ENCODE measurements at regions not wholly inside any gene's neighbourhood (a gene's known extent, or its start where the extent isn't known, plus 50 kb on each side); places are given as distances from the start of the nearest gene placed in this dataset.
"Not testable (repeated sequence)": the region's sequence is repeated elsewhere in the genome, so short reads cannot be mapped to it uniquely, and the experiment has no call there.

DNA sequence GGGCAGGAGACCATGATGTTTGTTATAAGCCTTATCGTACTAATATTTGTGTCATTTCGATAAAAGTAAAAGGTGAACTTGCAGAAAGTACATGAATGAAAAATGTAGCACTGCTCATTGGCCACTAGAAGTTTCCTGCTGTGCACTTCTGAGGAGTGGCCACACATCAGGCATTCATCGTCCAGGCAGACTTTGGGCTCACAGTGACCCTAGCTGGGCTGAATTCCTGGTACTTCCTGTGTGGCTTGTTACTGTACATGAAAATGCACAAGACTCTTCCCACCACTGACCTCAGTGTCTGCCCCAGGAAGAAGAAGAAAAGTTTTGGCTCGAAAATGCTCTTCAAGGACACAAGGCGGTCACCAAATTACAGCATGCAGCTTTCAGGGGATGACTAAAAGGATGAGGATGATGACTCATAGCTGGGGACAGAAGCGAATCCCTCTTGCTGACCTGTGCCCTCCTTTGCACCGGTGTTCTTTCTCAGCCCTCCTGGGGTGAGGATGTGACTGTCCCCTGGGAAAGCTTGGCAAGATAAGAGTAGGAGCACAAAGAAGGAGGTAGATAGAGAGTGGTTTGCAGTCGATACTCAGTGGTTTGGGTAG is 252.4 kb upstream of the KAZN start:
- CTCF ChIA-PET, result no interaction called here
- POLR2A ChIA-PET, result no interaction called here
- Mint-ChIP-seq H3K27ac (no peak overlapping the region), H3K4me1 (ENCODE audit: low read depth) (no peaks in the 10 kb centered on the region), H3K27me3 (ENCODE audit: low read depth) (peaks cover 3% of the 10 kb centered on the region), H3K9me3 (ENCODE audit: insufficient read depth) (no peaks in the 10 kb centered on the region), H3K4me3 (no peak overlapping the region), H3K36me3 (ENCODE audit: low read depth) (no peaks in the 10 kb centered on the region)
- DNase-seq (no peak), ATAC-seq (no peak)

- ATAC-seq (no peak), DNase-seq (no peak)
- Mint-ChIP-seq H3K27me3 (ENCODE audit: low read depth) (no peaks in the 10 kb centered on the region), H3K4me3 (no peak overlapping the region), H3K4me1 (ENCODE audit: low read depth) (no peaks in the 10 kb centered on the region), H3K9me3 (ENCODE audit: insufficient read depth) (no peaks in the 10 kb centered on the region), H3K36me3 (ENCODE audit: low read depth) (no peaks in the 10 kb centered on the region), H3K27ac (no peak overlapping the region)
- CTCF ChIA-PET, result no interaction called here
- POLR2A ChIA-PET, result no interaction called here
Observed at GRCh38 chr1:14347186-14347585, 251.3 kb upstream of the KAZN start.

GRCh38 chr1:14347776-14348175 is 250.7 kb upstream of the KAZN start:
- no peaks in the 10 kb centered on the region for H3K4me1 Mint-ChIP-seq (ENCODE audit: low read depth)
- DNase-seq (no peak), ATAC-seq (no peak)
- POLR2A ChIA-PET, result no interaction called here
- CTCF ChIA-PET, result no interaction called here
- H3K27me3 Mint-ChIP-seq (ENCODE audit: low read depth), result no peaks in the 10 kb centered on the region
- H3K4me3 Mint-ChIP-seq, result no peak overlapping the region
- no peaks in the 10 kb centered on the region for H3K9me3 Mint-ChIP-seq (ENCODE audit: insufficient read depth)
- H3K27ac Mint-ChIP-seq, result no peak overlapping the region
- no peaks in the 10 kb centered on the region for H3K36me3 Mint-ChIP-seq (ENCODE audit: low read depth)

DNA sequence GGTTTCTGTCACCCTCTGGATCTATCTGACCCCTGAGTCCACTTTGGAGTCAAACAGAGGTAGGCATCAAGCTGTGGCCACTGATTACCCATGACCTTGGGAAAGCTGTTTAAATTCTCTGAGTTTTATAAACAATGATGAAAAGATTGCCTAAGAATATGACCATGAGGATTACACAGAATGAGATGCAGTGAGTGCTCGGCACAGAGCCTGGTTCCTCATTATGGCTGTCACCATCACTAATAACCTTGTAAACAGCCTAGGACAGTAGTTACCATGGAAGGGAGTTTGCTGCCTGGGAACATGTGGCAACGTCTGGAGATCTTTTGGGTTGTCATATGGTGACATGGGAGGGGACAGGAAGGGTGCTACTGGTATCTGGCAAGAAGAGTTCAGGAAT is 248.3 kb upstream of the KAZN start:
- DNase-seq (no peak), ATAC-seq (no peak)
- Mint-ChIP-seq H3K4me3 (no peak overlapping the region), H3K27ac (no peak overlapping the region), H3K36me3 (ENCODE audit: low read depth) (no peaks in the 10 kb centered on the region), H3K4me1 (ENCODE audit: low read depth) (no peaks in the 10 kb centered on the region), H3K9me3 (ENCODE audit: insufficient read depth) (no peaks in the 10 kb centered on the region), H3K27me3 (ENCODE audit: low read depth) (no peaks in the 10 kb centered on the region)
- POLR2A ChIA-PET, result no interaction called here
- CTCF ChIA-PET, result no interaction called here

- ATAC-seq (no peak), DNase-seq (no peak)
- Mint-ChIP-seq H3K9me3 (ENCODE audit: insufficient read depth) (peaks cover 5% of the 10 kb centered on the region), H3K4me1 (ENCODE audit: low read depth) (no peaks in the 10 kb centered on the region), H3K36me3 (ENCODE audit: low read depth) (no peaks in the 10 kb centered on the region), H3K27me3 (ENCODE audit: low read depth) (no peaks in the 10 kb centered on the region), H3K4me3 (no peak overlapping the region), H3K27ac (no peak overlapping the region)
- ChIA-PET POLR2A (no interaction called here), CTCF (no interaction called here)
Observed at GRCh38 chr1:14352897-14353296, 245.6 kb upstream of the KAZN start.

GRCh38 chr1:14361005-14361404 is 237.5 kb upstream of the KAZN start:
- H3K4me1 Mint-ChIP-seq (ENCODE audit: low read depth); H3K27ac Mint-ChIP-seq; DNase-seq; H3K9me3 Mint-ChIP-seq (ENCODE audit: insufficient read depth); POLR2A ChIA-PET; H3K36me3 Mint-ChIP-seq (ENCODE audit: low read depth); H3K27me3 Mint-ChIP-seq (ENCODE audit: low read depth); ATAC-seq; H3K4me3 Mint-ChIP-seq; CTCF ChIA-PET: not testable (repeated sequence)

DNA sequence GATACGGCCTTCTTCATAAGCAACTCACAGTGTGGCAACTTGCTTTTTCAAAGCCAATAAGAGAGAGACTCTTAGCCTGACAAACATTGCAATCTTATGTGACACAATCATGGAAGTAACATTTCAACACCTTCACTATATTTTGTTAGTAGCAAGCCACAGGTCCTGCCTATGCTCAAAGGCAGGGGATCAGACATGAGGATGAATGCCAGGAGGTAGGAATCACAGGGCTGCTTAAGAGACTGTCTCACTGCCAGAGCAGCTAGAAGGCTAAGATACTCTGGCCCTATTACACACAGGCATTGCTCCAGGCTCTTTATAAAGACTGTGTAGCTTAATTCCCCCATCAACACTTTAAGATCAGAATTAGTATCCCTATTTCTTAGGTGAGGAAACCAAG is 236.2 kb upstream of the KAZN start:
- ChIA-PET CTCF (no interaction called here), POLR2A (no interaction called here)
- H3K27ac Mint-ChIP-seq, result no peak overlapping the region
- H3K4me3 Mint-ChIP-seq, result no peak overlapping the region
- H3K4me1 Mint-ChIP-seq (ENCODE audit: low read depth), result no peaks in the 10 kb centered on the region
- no peaks in the 10 kb centered on the region for H3K27me3 Mint-ChIP-seq (ENCODE audit: low read depth)
- ATAC-seq, result no peak
- no peaks in the 10 kb centered on the region for H3K36me3 Mint-ChIP-seq (ENCODE audit: low read depth)
- peaks cover 2% of the 10 kb centered on the region for H3K9me3 Mint-ChIP-seq (ENCODE audit: insufficient read depth)
- DNase-seq, result no peak

DNA sequence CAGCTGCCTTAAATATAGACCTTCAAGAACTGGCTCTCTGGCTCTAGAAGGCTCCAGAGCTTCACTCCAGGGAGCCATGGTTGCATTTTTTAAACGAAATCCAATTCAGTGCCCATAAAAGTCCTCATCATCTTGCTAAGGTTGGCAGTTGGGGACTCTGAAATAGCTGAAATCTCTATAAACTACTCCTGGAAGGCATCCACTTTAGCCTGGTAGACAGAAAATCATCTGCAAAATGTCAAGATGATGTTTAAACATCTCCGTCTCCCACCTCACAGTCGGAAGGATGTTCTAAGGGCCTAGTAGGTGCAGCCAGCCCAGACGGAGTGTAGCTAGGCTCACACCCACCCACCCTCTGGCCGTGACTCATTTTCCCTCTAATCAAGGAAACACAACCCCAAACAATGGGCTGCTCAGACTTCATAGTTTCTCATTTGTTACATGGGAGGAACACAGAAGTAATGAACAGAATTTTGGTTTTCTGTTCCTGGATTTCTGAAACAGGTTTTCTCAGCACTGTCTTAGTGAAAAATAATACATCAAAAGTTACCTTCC is 235.4 kb upstream of the KAZN start:
- Mint-ChIP-seq H3K4me1 (ENCODE audit: low read depth) (no peaks in the 10 kb centered on the region), H3K9me3 (ENCODE audit: insufficient read depth) (no peaks in the 10 kb centered on the region), H3K27ac (no peak overlapping the region), H3K36me3 (ENCODE audit: low read depth) (no peaks in the 10 kb centered on the region), H3K27me3 (ENCODE audit: low read depth) (no peaks in the 10 kb centered on the region), H3K4me3 (no peak overlapping the region)
- no peak for DNase-seq
- ATAC-seq, result no peak
- POLR2A ChIA-PET, result no interaction called here
- CTCF ChIA-PET, result no interaction called here

GRCh38 chr1:14363707-14364413 is 234.6 kb upstream of the KAZN start:
- ChIA-PET CTCF (no interaction called here), POLR2A (no interaction called here)
- H3K27ac Mint-ChIP-seq, result no peak overlapping the region
- H3K9me3 Mint-ChIP-seq (ENCODE audit: insufficient read depth), result no peaks in the 10 kb centered on the region
- ATAC-seq, result no peak
- no peak for DNase-seq
- no peaks in the 10 kb centered on the region for H3K27me3 Mint-ChIP-seq (ENCODE audit: low read depth)
- no peaks in the 10 kb centered on the region for H3K4me1 Mint-ChIP-seq (ENCODE audit: low read depth)
- H3K36me3 Mint-ChIP-seq (ENCODE audit: low read depth), result no peaks in the 10 kb centered on the region
- H3K4me3 Mint-ChIP-seq, result no peak overlapping the region

DNA sequence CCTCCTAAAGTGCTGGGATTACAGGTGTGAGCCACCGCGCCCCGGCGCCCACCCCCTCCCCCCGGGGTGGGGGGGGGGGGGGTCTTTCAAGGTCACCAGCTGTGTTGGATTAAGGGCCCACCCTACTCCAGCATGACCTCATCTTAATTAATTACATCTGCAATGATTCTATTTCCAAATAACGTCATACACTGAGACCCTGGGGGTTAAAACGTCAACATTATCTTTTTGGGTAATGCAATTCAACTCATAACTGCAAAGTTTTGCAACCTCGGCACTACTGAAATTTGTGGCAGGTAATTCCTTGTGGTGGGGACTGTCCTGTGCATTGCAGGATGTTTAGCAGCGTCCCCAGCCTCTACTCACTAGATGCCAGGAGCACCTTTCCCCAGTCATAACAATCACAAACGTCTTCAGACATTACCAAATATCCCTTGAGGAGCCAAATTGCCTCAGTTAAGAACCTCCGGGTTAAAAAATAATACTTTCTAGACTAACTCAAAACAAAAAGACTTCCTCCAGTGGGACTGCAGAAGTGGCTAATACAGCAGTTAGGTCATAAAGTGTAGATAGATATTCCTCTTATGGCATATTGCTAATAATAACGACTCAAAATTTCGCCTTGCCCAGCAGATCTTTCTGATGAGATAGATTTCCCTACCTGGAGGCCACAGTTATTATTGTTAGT is 233.0 kb upstream of the KAZN start:
- Mint-ChIP-seq H3K27me3 (ENCODE audit: low read depth) (no peaks in the 10 kb centered on the region), H3K4me1 (ENCODE audit: low read depth) (no peaks in the 10 kb centered on the region), H3K9me3 (ENCODE audit: insufficient read depth) (no peaks in the 10 kb centered on the region), H3K4me3 (no peak overlapping the region), H3K27ac (no peak overlapping the region), H3K36me3 (ENCODE audit: low read depth) (no peaks in the 10 kb centered on the region)
- ATAC-seq (no peak), DNase-seq (no peak)
- CTCF ChIA-PET, result no interaction called here
- POLR2A ChIA-PET, result no interaction called here

- Mint-ChIP-seq H3K4me1 (ENCODE audit: low read depth) (no peaks in the 10 kb centered on the region), H3K27me3 (ENCODE audit: low read depth) (no peaks in the 10 kb centered on the region), H3K4me3 (no peak overlapping the region), H3K27ac (no peak overlapping the region), H3K36me3 (ENCODE audit: low read depth) (no peaks in the 10 kb centered on the region), H3K9me3 (ENCODE audit: insufficient read depth) (no peaks in the 10 kb centered on the region)
- CTCF ChIA-PET, result no interaction called here
- POLR2A ChIA-PET, result no interaction called here
- no peak for DNase-seq
- ATAC-seq, result no peak
Observed at GRCh38 chr1:14366091-14367018, 232.1 kb upstream of the KAZN start.

GRCh38 chr1:14367451-14367850 is 231.0 kb upstream of the KAZN start:
- ChIA-PET CTCF (no interaction called here), POLR2A (no interaction called here)
- DNase-seq (no peak), ATAC-seq (no peak)
- Mint-ChIP-seq H3K27ac (no peak overlapping the region), H3K27me3 (ENCODE audit: low read depth) (no peaks in the 10 kb centered on the region), H3K36me3 (ENCODE audit: low read depth) (no peaks in the 10 kb centered on the region), H3K9me3 (ENCODE audit: insufficient read depth) (no peaks in the 10 kb centered on the region), H3K4me1 (ENCODE audit: low read depth) (no peaks in the 10 kb centered on the region), H3K4me3 (no peak overlapping the region)

Measured in activated CD8-positive, alpha-beta T cell treated with anti-CD3 and anti-CD28 coated beads, Interleukin-2, amount 10 ng/mL, durations not matched to agents 7 days and 5 days (primary cell).